ENCODE measurements at regions not wholly inside any gene's neighbourhood (a gene's known extent, or its start where the extent isn't known, plus 50 kb on each side); places are given as distances from the start of the nearest gene placed in this dataset.
"Not testable (repeated sequence)": the region's sequence is repeated elsewhere in the genome, so short reads cannot be mapped to it uniquely, and the experiment has no call there.

- no peaks in the 10 kb centered on the region for H3K4me1 ChIP-seq (ENCODE audit: control insufficient read depth, extremely low read depth, insufficient read depth, low read length)
- H4K20me1 ChIP-seq (ENCODE audit: control insufficient read depth, extremely low read depth, insufficient read depth, low read length) = no peaks in the 10 kb centered on the region
- H3K79me2 ChIP-seq (ENCODE audit: control insufficient read depth, insufficient read depth, low read length) = no peaks in the 10 kb centered on the region
- no peak overlapping the region for H3K27ac ChIP-seq (ENCODE audit: insufficient read depth, low read length)
- DNase-seq (ENCODE audit: low read depth in 2 of 2) = no peak
- no peaks in the 10 kb centered on the region for H3K36me3 ChIP-seq (ENCODE audit: control insufficient read depth, insufficient read depth, low read length)
- no peaks in the 10 kb centered on the region for H3K27me3 ChIP-seq (ENCODE audit: control insufficient read depth, insufficient read depth, low read length)
- H3K9ac ChIP-seq (ENCODE audit: insufficient read depth, low read length) = no peak overlapping the region
- no peak overlapping the region for H2AFZ ChIP-seq (ENCODE audit: low read length)
- no peaks in the 10 kb centered on the region for H3K9me3 ChIP-seq (ENCODE audit: control insufficient read depth, insufficient read depth, low read depth, low read length)
- H3K4me2 ChIP-seq (ENCODE audit: extremely low read depth, insufficient read depth, low read length) = no peak overlapping the region
- no peak overlapping the region for H3K4me3 ChIP-seq (replicated peaks in 1 of 4; ENCODE audit: control extremely low read depth in 1 of 4, insufficient read depth in 1 of 4, low read depth in 3 of 4, low read length in 4 of 4)
- no peak for TF ChIP-seq EZH2 (IDR thresholded peaks at IDR 0.05; ENCODE audit: low read length, missing control alignments)
- TF ChIP-seq CTCF (conservative IDR thresholded peaks at IDR 0.05 in 1 of 2, IDR thresholded peaks at IDR 0.05 in 1 of 2; ENCODE audit: low read depth in 1 of 2, low read length in 2 of 2) = no peak
Measured at GRCh38 chr4:104330125-104330905, 164.4 kb downstream of the CXXC4 start.

GRCh38 chr4:104326991-104327694 is 167.6 kb downstream of the CXXC4 start:
- H3K79me2 ChIP-seq (ENCODE audit: control insufficient read depth, insufficient read depth, low read length); H3K4me1 ChIP-seq (ENCODE audit: control insufficient read depth, extremely low read depth, insufficient read depth, low read length); H3K27me3 ChIP-seq (ENCODE audit: control insufficient read depth, insufficient read depth, low read length); H3K9me3 ChIP-seq (ENCODE audit: control insufficient read depth, insufficient read depth, low read depth, low read length); H3K27ac ChIP-seq (ENCODE audit: insufficient read depth, low read length); H2AFZ ChIP-seq (ENCODE audit: low read length); H3K4me2 ChIP-seq (ENCODE audit: extremely low read depth, insufficient read depth, low read length); H3K36me3 ChIP-seq (ENCODE audit: control insufficient read depth, insufficient read depth, low read length); H3K4me3 ChIP-seq (replicated peaks in 1 of 4; ENCODE audit: control extremely low read depth in 1 of 4, insufficient read depth in 1 of 4, low read depth in 3 of 4, low read length in 4 of 4); H4K20me1 ChIP-seq (ENCODE audit: control insufficient read depth, extremely low read depth, insufficient read depth, low read length); DNase-seq (ENCODE audit: low read depth in 2 of 2); H3K9ac ChIP-seq (ENCODE audit: insufficient read depth, low read length): not testable (repeated sequence)

- H3K79me2 ChIP-seq (ENCODE audit: control insufficient read depth, insufficient read depth, low read length) = no peaks in the 10 kb centered on the region
- no peak overlapping the region for H3K4me3 ChIP-seq (replicated peaks in 1 of 4; ENCODE audit: control extremely low read depth in 1 of 4, insufficient read depth in 1 of 4, low read depth in 3 of 4, low read length in 4 of 4)
- no peaks in the 10 kb centered on the region for H3K36me3 ChIP-seq (ENCODE audit: control insufficient read depth, insufficient read depth, low read length)
- H2AFZ ChIP-seq (ENCODE audit: low read length) = no peak overlapping the region
- H3K9me3 ChIP-seq (ENCODE audit: control insufficient read depth, insufficient read depth, low read depth, low read length) = no peaks in the 10 kb centered on the region
- H3K4me2 ChIP-seq (ENCODE audit: extremely low read depth, insufficient read depth, low read length) = no peak overlapping the region
- no peak overlapping the region for H3K27ac ChIP-seq (ENCODE audit: insufficient read depth, low read length)
- H3K4me1 ChIP-seq (ENCODE audit: control insufficient read depth, extremely low read depth, insufficient read depth, low read length) = no peaks in the 10 kb centered on the region
- H4K20me1 ChIP-seq (ENCODE audit: control insufficient read depth, extremely low read depth, insufficient read depth, low read length) = no peaks in the 10 kb centered on the region
- no peak overlapping the region for H3K9ac ChIP-seq (ENCODE audit: insufficient read depth, low read length)
- TF ChIP-seq EZH2 (IDR thresholded peaks at IDR 0.05; ENCODE audit: low read length, missing control alignments) (no peak), CTCF (conservative IDR thresholded peaks at IDR 0.05 in 1 of 2, IDR thresholded peaks at IDR 0.05 in 1 of 2; ENCODE audit: low read depth in 1 of 2, low read length in 2 of 2) (no peak)
- no peak for DNase-seq (ENCODE audit: low read depth in 2 of 2)
- H3K27me3 ChIP-seq (ENCODE audit: control insufficient read depth, insufficient read depth, low read length) = no peaks in the 10 kb centered on the region
Measured at GRCh38 chr4:104302731-104303130, 192.0 kb downstream of the CXXC4 start.
